22Rv1 (cell line): ENCODE measurements at regions not wholly inside any gene's neighbourhood (a gene's known extent, or its start where the extent isn't known, plus 50 kb on each side); places are given as distances from the start of the nearest gene placed in this dataset.
"Not testable (repeated sequence)": the region's sequence is repeated elsewhere in the genome, so short reads cannot be mapped to it uniquely, and the experiment has no call there.

ENCODE experiments used
- H3K27ac ChIP-seq: fragments of 450-650 bp; 2 replicates; pipeline ENCODE4 v1.5.1; 2017
- CTCF ChIP-seq: fragments of 450-650 bp; IDR thresholded peaks from 2 replicates; pipeline ENCODE4 v1.5.1; 2017; ENCODE audit warnings: mild to moderate bottlenecking
- ZFX ChIP-seq: fragments of 450-650 bp; IDR thresholded peaks from 2 replicates; pipeline ENCODE4 v1.6.1; 2017; ENCODE audit warnings: antibody characterized with exemption, borderline replicate concordance

- TF ChIP-seq ZFX (no peak), CTCF (no peak)
- no peak overlapping the region for H3K27ac ChIP-seq
These were observed 552.5 kb upstream of the SALL3 start for GRCh38 chr18:78427081-78427480.

GRCh38 chr18:78429127-78430108 lies 550.2 kb upstream of the SALL3 start:
- H3K27ac ChIP-seq = no peak overlapping the region
- TF ChIP-seq ZFX (no peak), CTCF (no peak)

DNA sequence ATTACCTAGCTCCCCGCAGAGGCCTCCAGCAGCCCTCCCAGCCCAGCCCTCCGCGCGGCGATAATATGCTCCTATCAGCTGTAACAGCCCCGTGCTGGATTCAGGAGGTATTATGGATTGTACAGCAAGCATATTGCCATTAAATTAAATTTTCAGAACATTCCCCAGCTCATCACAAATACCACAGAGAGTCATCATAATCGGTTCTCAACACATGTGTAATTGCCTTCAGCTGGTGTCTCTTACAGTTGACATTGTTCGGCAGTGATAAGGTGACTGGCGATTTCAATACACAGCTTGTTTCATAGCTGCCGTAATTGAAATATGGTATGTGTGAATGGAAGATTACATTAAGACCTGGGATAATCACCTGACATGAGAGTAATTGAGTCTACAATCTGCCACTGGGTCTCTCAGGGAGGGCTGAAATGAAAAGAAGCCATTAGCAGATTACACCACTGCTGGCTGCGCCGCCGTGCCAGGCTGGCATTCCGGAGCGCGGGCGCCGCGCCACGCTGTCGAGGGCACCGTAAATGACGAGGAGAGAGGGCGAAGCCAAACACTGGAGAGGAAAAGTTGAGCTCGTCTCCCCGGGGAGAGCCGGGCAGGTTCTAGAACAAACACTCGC lies 549.4 kb upstream of the SALL3 start:
- no peak overlapping the region for H3K27ac ChIP-seq
- TF ChIP-seq ZFX = no peak

DNA sequence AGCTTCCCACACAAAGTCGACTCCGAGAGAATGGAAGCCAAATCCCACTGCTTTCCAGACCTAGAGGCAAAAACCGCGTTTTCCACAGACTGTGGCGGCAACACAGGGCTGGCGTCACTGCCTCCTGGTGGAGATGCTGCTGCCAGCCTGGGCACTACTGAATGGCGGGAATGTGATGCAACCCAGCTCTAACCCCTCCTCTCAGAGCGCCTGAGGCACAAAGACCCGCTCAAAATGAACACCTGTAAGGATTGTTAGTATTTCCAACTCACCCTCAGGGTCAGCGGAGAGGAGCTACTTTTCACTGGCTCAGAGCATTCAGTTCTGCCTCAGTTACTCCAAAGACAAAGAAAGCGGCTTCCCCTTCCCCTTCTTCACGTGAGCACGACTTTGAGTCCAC lies 548.0 kb upstream of the SALL3 start:
- H3K27ac ChIP-seq = no peak overlapping the region
- TF ChIP-seq ZFX (no peak), CTCF (no peak)

GRCh38 chr18:78433562-78433961 lies 546.1 kb upstream of the SALL3 start:
- TF ChIP-seq ZFX (no peak), CTCF (no peak)
- H3K27ac ChIP-seq = no peak overlapping the region

DNA sequence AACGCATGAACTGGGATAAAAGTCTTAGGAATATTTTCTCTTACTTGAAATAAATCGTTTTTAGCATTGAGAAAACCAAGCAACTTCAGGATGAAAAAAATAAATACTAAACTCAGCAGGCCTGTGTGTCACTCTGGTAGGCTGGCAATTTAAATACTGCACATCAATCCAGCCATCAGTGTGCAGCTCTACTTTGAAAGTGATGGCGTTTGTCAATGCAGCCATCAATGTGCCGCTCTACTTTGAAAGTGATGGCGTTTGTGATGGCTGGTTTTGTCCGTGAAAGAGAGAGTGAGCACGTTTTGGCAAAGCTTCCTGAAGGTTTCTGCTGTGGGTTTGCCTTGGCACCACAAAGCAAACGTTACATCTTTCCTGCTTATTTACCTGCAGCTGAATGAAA lies 543.5 kb upstream of the SALL3 start:
- TF ChIP-seq CTCF = no peak
- TF ChIP-seq ZFX = no peak
- H3K27ac ChIP-seq = no peak overlapping the region

GRCh38 chr18:78438235-78438634 lies 541.4 kb upstream of the SALL3 start:
- not testable (repeated sequence) for H3K27ac ChIP-seq

DNA sequence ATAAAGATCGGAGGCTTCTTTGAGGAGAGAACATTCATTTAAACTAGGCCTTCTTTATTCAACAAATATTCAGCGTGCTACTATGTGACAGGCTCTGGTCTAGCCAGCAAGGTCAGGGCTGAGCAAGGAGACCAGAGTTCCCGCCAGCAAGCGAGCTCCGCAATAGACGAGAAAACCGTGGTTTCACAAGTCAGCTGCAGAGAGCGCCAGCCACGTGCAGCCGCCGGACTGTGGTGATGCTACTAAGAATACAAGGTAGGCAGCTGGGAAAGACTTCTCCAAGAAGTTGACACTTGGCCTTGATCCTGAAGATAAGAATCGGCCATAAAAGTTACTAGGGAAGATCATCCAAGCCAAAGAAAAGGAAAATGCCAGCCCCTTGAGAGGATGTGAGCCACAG lies 533.7 kb upstream of the SALL3 start:
- H3K27ac ChIP-seq = no peak overlapping the region
- TF ChIP-seq ZFX (no peak), CTCF (no peak)
